Astrocyte of the cerebellum (primary cell): ENCODE measurements at regions not wholly inside any gene's neighbourhood (a gene's known extent, or its start where the extent isn't known, plus 50 kb on each side); places are given as distances from the start of the nearest gene placed in this dataset.
A peak's percentile ranks its signal among the peaks of the same experiment; 100 is the strongest.
"Not testable (repeated sequence)": the region's sequence is repeated elsewhere in the genome, so short reads cannot be mapped to it uniquely, and the experiment has no call there.

Source experiments
- DNase-seq: peaks from one replicate; pipeline ENCODE4 v3.0.0-alpha.2; 2011; ENCODE audit warnings: low read depth
- H3K4me3 ChIP-seq: 2 replicates; pipeline ENCODE4 v1.5.1; 2011; ENCODE audit warnings: mild to moderate bottlenecking, low read depth, low read length, moderate library complexity
- CTCF ChIP-seq: IDR thresholded peaks from 2 replicates; pipeline ENCODE4 v1.5.1; 2012; ENCODE audit warnings: low read length, low read depth, moderate library complexity, mild to moderate bottlenecking; ENCODE audit errors: missing control alignments
- in situ Hi-C: cut with HindIII; loops from 2 replicates; pipeline ENCODE4 v1.10.0; 2017; ENCODE audit warnings: low sequenced_read_pairs

- DNase-seq = no peak
- peak overlapping the region; percentile 29 for H3K4me3 ChIP-seq
- TF ChIP-seq CTCF = no peak
- in situ Hi-C loops = no loop called here
These were observed 217.9 kb downstream of the VAPA start for GRCh38 chr18:10131460-10132395.

GRCh38 chr18:10133516-10133915 lies 219.7 kb downstream of the VAPA start:
- in situ Hi-C loops = no loop called here
- TF ChIP-seq CTCF = no peak
- no peak for DNase-seq
- no peak overlapping the region for H3K4me3 ChIP-seq

- no peak overlapping the region for H3K4me3 ChIP-seq
- no peak for TF ChIP-seq CTCF
- in situ Hi-C loops = no loop called here
- DNase-seq = no peak
These were observed 220.4 kb downstream of the VAPA start for GRCh38 chr18:10134204-10134603.

- in situ Hi-C loops, H3K4me3 ChIP-seq, DNase-seq: not testable (repeated sequence)
These were observed 220.9 kb downstream of the VAPA start for GRCh38 chr18:10134749-10135148.

- no peak for DNase-seq
- no peak for TF ChIP-seq CTCF
- in situ Hi-C loops = no loop called here
- no peak overlapping the region for H3K4me3 ChIP-seq
These were observed 221.6 kb downstream of the VAPA start for GRCh38 chr18:10135302-10135926.

GRCh38 chr18:10138719-10139118 lies 224.9 kb downstream of the VAPA start:
- no peak for DNase-seq
- no peak for TF ChIP-seq CTCF
- H3K4me3 ChIP-seq = no peak overlapping the region
- in situ Hi-C loops = no loop called here

- in situ Hi-C loops = no loop called here
- no peak for TF ChIP-seq CTCF
- no peak for DNase-seq
- H3K4me3 ChIP-seq = no peak overlapping the region
These were observed 226.1 kb downstream of the VAPA start for GRCh38 chr18:10139783-10140410.
